Astrocyte (in vitro differentiated cells and primary cell): ENCODE measurements at regions not wholly inside any gene's neighbourhood (a gene's known extent, or its start where the extent isn't known, plus 50 kb on each side); places are given as distances from the start of the nearest gene placed in this dataset.

Experiments
- CTCF ChIP-seq: IDR thresholded peaks from 2 replicates; pipeline ENCODE4 v1.5.1; 2011; ENCODE audit warnings: low read depth, mild to moderate bottlenecking, inconsistent platforms, low read length, moderate library complexity; ENCODE audit not compliant: insufficient read depth
- EZH2 ChIP-seq: IDR thresholded peaks from 2 replicates; pipeline ENCODE4 v1.6.1; 2012; ENCODE audit warnings: mild to moderate bottlenecking, low read length, inconsistent platforms; ENCODE audit not compliant: insufficient read depth

GRCh38 chr2:3071685-3072263 lies 305.8 kb downstream of the EIPR1 start:
- TF ChIP-seq CTCF (no peak), EZH2 (no peak)
